CD4-positive, alpha-beta T cell treated with Interleukin-6 for 4 hours (primary cell): ENCODE measurements at regions not wholly inside any gene's neighbourhood (a gene's known extent, or its start where the extent isn't known, plus 50 kb on each side); places are given as distances from the start of the nearest gene placed in this dataset.

ENCODE experiments used
- DNase-seq: peaks from one replicate; pipeline ENCODE4 v3.0.0-alpha.2; 2020; ENCODE audit warnings: mixed read lengths

DNA sequence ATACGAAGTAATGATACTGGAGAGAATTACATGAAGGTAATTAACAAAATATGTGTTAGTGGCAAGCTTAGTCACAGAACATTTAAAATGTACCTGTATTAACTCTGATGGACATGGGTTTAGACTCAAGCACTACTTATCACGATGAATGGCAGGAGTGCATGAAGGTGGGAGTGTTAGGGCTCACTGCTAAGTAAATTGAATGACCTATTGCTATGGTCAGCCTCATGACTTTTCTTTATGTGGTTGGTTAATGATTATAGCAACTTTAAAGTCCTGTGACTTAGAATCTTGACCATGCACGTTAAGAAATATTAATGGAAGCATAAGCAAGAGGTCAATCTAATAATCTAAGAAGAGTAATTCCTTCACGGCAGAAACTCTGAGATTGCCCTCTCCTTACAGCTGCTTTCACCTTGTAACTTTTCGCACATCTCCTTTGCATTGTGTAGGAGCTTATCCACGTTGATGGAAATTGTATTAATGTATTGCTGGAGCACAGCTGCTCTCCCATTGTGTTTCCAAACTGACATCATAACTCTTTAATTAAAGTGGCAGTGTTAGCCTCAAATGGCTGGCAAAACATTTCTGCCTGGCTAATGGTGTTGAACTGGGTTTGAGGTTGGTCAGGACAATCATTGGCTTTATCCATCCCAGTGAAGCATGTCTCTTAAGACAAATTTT lies 114.5 kb downstream of the RXFP2 start:
- DNase-seq, result no peak

GRCh38 chr13:31859571-31859970 lies 120.2 kb downstream of the RXFP2 start:
- DNase-seq, result no peak

- no peak for DNase-seq
Observed at GRCh38 chr13:31860002-31860401, 120.7 kb downstream of the RXFP2 start.

DNA sequence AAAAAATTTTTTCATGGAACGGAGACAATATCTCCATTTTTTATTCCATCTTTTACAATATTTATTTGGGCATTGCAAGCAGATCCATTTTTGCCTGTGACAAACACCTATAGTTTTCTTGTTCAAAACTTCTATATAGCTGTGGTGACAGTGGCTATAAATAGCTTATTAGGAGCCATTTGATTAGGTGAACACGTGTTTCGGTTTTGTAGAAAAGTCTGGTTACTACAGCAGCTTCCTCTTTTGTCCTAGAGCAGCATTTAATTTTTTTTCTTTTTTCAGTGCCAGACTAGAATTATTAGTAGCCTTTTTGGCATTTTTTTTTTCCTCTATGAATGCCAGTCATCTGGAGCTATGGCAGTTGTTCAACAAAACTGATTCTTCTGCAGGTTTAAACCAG lies 123.5 kb downstream of the RXFP2 start:
- DNase-seq, result no peak

- no peak for DNase-seq
Observed at GRCh38 chr13:31864307-31864706, 125.0 kb downstream of the RXFP2 start.

GRCh38 chr13:31866099-31866498 lies 126.8 kb downstream of the RXFP2 start:
- no peak for DNase-seq

- DNase-seq, result no peak
Observed at GRCh38 chr13:31867709-31868108, 128.4 kb downstream of the RXFP2 start.

- no peak for DNase-seq
Observed at GRCh38 chr13:31869582-31869981, 130.3 kb downstream of the RXFP2 start.

DNA sequence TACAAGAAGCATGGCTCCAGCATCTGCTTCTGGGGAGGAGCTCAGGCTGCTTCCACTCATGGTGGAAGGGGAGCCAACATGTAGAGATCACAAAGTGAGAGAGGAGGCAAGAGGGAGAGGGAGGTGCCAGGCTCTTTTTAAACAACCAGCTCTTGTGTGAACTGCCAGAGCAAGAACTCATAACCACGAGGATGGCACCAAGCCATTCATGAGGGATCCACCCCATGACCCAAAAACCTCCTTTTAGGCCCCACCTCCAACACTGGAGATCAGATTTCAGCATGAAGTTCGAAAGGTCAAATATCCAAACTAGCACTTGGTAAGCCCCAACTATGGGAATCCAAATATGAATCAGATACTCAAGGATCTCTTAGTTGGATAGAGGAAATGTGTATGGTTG lies 131.2 kb downstream of the RXFP2 start:
- no peak for DNase-seq

- DNase-seq, result no peak
Observed at GRCh38 chr13:31873145-31873544, 133.8 kb downstream of the RXFP2 start.

- no peak for DNase-seq
Observed at GRCh38 chr13:31875134-31875533, 135.8 kb downstream of the RXFP2 start.

DNA sequence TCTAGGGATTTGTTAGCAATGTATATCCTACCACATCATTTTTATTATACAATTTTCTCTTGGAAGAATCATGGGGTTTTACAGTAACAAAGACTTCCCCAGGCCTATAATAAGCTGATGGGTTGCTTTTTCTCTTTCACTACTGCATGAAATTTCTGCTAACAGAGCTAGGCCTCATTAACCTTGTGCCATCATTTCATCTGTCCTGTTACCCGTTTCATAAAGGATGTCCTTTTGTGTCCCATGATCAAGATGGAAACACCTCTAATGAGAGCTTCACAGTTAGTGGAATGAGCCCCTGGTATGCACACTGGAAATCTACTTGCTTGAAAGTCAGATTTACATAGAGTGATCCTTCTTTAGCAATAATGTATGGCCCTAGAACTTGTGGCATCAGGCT lies 138.7 kb downstream of the RXFP2 start:
- no peak for DNase-seq

DNA sequence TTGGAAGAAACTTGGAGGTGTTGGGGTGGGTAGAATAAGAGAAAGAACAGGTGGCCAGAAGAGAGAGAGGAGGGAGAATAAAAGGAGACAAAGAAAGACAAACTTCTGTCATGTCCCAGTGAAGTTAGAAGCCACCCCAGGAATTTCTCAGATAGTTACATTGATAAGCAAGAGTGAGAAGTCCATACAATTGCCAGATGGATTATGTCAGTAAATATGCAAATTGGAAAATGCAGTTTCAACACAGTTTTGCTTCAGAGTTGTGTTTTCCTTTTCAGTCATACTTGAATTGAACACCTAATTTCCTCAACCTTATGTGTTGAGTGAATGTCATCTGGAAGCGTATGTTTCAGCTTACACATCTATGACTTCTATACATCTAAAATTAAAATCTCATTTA lies 139.2 kb downstream of the RXFP2 start:
- DNase-seq, result no peak

GRCh38 chr13:31878955-31879354 lies 139.6 kb downstream of the RXFP2 start:
- no peak for DNase-seq

- DNase-seq, result no peak
Observed at GRCh38 chr13:31880851-31881494, 141.6 kb downstream of the RXFP2 start.

DNA sequence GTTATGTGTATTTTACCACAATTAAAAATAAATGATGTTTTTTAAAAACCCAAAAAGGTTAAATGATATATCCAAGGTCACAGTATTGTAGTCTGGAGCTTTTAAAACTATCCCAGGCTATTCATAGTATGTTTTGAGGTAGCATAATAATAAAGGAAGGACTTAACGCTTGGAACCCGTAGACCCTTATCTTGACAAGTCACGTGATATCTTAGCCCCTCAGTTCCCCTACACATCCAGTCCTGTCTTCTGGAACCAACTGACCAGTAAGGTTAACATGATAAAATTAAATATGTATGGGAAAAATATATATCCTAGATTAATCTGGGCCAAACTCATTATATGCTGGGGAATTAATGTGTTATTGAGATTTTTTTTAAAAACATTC lies 142.2 kb downstream of the RXFP2 start:
- DNase-seq, result no peak

GRCh38 chr13:31882794-31883193 lies 143.5 kb downstream of the RXFP2 start:
- DNase-seq, result no peak

GRCh38 chr13:31884556-31884955 lies 145.2 kb downstream of the RXFP2 start:
- DNase-seq, result no peak

- DNase-seq, result no peak
Observed at GRCh38 chr13:31885994-31886393, 145.6 kb upstream of the FRY start.

DNA sequence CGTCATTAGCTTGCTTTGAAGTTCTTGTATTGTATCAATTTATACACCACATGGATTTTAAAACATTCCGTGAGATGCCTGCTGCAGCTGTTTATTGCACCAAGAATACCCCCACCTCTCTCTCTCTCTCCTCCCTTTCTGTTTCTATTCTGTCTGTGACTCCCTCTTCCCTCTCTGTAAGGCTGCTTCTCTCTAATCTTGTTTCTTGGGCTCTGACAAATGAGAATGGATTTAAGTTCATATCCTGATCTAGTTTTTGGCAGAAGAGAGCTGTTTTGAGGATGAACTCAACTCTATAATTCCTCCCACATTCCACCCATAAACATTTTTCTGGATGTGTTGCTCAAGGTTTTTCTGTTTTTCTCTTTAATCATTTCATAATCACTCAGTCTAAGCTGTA lies 144.3 kb upstream of the FRY start:
- DNase-seq, result no peak

DNA sequence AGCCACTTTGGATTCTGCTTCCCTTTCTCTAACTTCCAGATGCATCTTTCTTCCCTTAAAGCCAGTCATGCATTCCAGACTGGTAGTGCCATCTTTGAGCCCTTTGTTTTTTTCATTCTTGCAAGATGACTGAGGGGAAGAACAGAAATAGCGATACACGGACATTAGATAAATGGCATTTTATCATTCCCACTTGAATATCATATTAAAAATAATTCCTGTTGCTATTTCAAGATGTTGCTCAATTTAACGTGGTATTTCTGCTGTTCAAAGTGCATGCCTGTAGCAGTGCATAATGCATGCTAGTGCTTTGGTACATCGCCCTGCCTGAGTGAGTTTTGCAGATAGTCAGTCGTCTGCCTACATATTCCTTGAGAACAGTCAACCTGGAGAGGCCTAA lies 140.6 kb upstream of the FRY start:
- DNase-seq, result no peak

DNA sequence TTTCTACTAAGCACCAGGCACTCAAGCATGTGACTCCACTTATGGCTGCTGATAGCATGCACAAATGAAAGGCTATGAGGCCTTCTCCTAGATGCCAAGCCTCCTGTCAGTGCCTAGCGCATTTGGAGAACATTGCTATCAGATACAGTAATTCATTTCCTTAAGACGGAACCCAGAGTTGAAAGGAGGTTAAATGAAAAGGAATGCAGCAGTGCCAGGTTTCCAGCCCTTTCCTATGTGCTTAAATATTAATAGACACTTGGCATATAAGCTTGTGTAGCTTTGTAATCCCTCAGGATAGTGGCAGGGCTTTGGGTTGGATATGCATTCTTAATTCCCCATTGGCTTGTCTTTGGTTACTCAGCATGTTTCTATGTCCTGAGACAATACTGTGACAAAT lies 140.1 kb upstream of the FRY start:
- no peak for DNase-seq

GRCh38 chr13:31894931-31895330 lies 136.6 kb upstream of the FRY start:
- no peak for DNase-seq

DNA sequence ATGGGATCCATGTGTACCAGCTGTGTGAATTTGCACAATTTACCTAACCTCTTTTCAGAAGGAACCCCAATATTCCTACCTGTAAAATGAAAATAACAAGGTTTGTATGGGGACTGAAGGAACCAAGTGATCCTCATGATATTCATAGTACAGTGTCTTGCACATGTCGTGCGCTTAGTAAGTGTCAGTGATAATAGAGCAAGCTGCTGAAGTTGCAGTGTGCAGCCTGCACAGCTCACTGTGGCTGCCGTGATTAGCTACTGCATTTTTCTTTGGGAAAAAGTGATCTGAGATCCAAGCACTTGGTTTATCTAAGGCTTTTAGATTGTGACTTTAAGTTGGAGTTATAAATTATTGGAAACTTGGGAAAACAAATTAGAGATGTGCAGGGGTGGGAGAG lies 135.9 kb upstream of the FRY start:
- no peak for DNase-seq

DNA sequence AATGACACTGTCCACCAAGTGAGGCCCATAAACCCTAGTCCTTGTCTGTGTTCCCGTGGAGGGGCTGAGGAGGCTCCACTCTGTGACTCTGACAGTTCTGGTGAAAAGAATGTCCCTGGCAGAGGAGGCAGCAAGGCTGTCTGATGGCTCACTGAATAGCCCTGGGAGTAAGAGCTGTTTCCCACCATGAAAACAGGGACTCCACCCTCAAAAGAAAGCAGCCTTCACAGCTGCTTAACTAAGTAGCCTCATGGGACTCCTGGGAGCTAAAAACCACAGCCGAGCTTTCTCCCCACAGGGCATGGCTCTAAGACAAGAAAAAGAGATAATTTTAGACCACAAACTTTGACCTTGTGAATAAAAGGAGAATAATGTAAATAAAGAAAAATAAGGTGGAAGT lies 135.1 kb upstream of the FRY start:
- no peak for DNase-seq
